ENCODE measurements at regions not wholly inside any gene's neighbourhood (a gene's known extent, or its start where the extent isn't known, plus 50 kb on each side); places are given as distances from the start of the nearest gene placed in this dataset.

DNA sequence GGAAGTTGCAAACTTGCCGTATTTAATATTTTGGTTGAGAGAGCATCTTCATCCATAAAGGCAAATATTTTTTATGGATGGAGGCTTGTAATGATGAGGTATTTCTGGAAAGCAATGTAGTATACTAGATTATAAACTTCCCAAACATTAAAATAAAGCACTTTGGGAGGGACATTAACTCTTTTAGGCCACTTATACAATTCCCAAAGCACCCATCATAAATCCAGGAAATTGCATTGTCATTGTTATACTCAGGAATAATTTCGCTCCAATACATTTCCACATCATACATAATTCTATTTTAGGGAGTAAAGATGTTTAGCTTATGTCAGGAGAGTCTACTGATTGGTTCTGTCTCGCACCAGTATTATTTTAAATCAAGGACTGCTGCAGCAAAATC is 212.7 kb upstream of the MKI67 start:
- H3K27me3 Mint-ChIP-seq: peaks cover 0 to 34% (median 15%) of the 10 kb centered on the region in 5 donors
- intact Hi-C loops (cut with micrococcal nuclease): no loop called here
- CTCF ChIA-PET: no interaction called here
- H3K27ac Mint-ChIP-seq: no peak overlapping the region
- no peaks in the 10 kb centered on the region for H3K36me3 ChIP-seq (ENCODE audit: control insufficient read depth in 2 of 3, insufficient read depth in 3 of 3, low read length in 3 of 3)
- no peaks in the 10 kb centered on the region for H3K27me3 ChIP-seq (ENCODE audit: control insufficient read depth in 2 of 2, insufficient read depth in 2 of 2, low read length in 2 of 2)
- H3K4me3 Mint-ChIP-seq: no peak overlapping the region
- H3K9me3 ChIP-seq (ENCODE audit: control insufficient read depth in 2 of 3, low read length in 3 of 3): no peaks in the 10 kb centered on the region
- H3K4me3 ChIP-seq (ENCODE audit: low read length): no peak overlapping the region
- H3K36me3 Mint-ChIP-seq: no peaks in the 10 kb centered on the region
- H3K27ac ChIP-seq (ENCODE audit: low read depth, low read length): no peak overlapping the region
- POLR2A ChIA-PET: no interaction called here
- ATAC-seq (no peak), DNase-seq (no peak)
- H3K4me1 ChIP-seq (ENCODE audit: control insufficient read depth in 2 of 2, insufficient read depth in 2 of 2, low read length in 2 of 2): no peaks in the 10 kb centered on the region
- no peaks in the 10 kb centered on the region for H3K4me1 Mint-ChIP-seq
- H3K9me3 Mint-ChIP-seq: peaks cover 0 to 3% (median 0%) of the 10 kb centered on the region in 11 donors

DNA sequence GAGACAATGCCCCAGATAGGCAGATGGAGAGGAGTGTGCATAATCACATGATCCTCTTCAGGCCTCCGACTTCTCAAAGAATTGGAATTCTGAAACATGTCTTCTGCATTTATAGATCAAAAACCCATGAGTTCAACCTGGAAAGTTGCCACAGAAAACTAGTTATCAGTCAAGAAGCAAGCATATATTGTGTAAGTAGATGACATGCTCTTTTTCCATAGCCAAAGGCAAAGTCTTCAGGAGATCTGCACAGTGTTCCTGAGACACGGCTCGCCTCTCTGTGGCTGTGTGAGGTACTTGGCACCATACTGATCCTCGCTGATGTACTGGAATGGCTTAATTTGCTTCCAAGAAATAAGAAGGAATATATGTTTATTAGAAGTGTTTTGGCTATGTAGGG is 213.5 kb upstream of the MKI67 start:
- ChIA-PET POLR2A (no interaction called here), CTCF (no interaction called here)
- Mint-ChIP-seq H3K4me3 (no peak overlapping the region), H3K4me1 (no peaks in the 10 kb centered on the region), H3K9me3 (peaks cover 0 to 3% (median 0%) of the 10 kb centered on the region in 11 donors), H3K27ac (no peak overlapping the region), H3K36me3 (no peaks in the 10 kb centered on the region), H3K27me3 (peaks cover 0 to 31% (median 12%) of the 10 kb centered on the region in 5 donors)
- ATAC-seq: no peak
- no peaks in the 10 kb centered on the region for H3K4me1 ChIP-seq (ENCODE audit: control insufficient read depth in 2 of 2, insufficient read depth in 2 of 2, low read length in 2 of 2)
- no peaks in the 10 kb centered on the region for H3K36me3 ChIP-seq (ENCODE audit: control insufficient read depth in 2 of 3, insufficient read depth in 3 of 3, low read length in 3 of 3)
- H3K27me3 ChIP-seq (ENCODE audit: control insufficient read depth in 2 of 2, insufficient read depth in 2 of 2, low read length in 2 of 2): no peaks in the 10 kb centered on the region
- intact Hi-C loops (cut with micrococcal nuclease): no loop called here
- H3K27ac ChIP-seq (ENCODE audit: low read depth, low read length): no peak overlapping the region
- no peak for DNase-seq
- no peak overlapping the region for H3K4me3 ChIP-seq (ENCODE audit: low read length)
- no peaks in the 10 kb centered on the region for H3K9me3 ChIP-seq (ENCODE audit: control insufficient read depth in 2 of 3, low read length in 3 of 3)

GRCh38 chr10:128345353-128345752 is 219.1 kb upstream of the MKI67 start:
- intact Hi-C loops (cut with micrococcal nuclease): no loop called here
- peaks cover 0 to 3% (median 0%) of the 10 kb centered on the region in 11 donors for H3K9me3 Mint-ChIP-seq

GRCh38 chr10:128360783-128361182 is 234.6 kb upstream of the MKI67 start:
- H3K36me3 Mint-ChIP-seq: no peaks in the 10 kb centered on the region
- ATAC-seq: no peak
- CTCF ChIA-PET: no interaction called here

More at GRCh38 chr10:128345353-128345752, 219.1 kb upstream of the MKI67 start:
- POLR2A ChIA-PET: no interaction called here
- ATAC-seq (no peak), DNase-seq (no peak)
- no peak overlapping the region for H3K4me3 Mint-ChIP-seq
- H3K4me1 Mint-ChIP-seq: no peaks in the 10 kb centered on the region
- no peaks in the 10 kb centered on the region for H3K27me3 ChIP-seq (ENCODE audit: control insufficient read depth in 2 of 2, insufficient read depth in 2 of 2, low read length in 2 of 2)
- no peak overlapping the region for H3K4me3 ChIP-seq (ENCODE audit: low read length)
- CTCF ChIA-PET: no interaction called here
- no peak overlapping the region for H3K27ac ChIP-seq (ENCODE audit: low read depth, low read length)
- H3K9me3 ChIP-seq (ENCODE audit: control insufficient read depth in 2 of 3, low read length in 3 of 3): no peaks in the 10 kb centered on the region
- H3K36me3 ChIP-seq (ENCODE audit: control insufficient read depth in 2 of 3, insufficient read depth in 3 of 3, low read length in 3 of 3): no peaks in the 10 kb centered on the region
- H3K36me3 Mint-ChIP-seq: no peaks in the 10 kb centered on the region
- no peak overlapping the region for H3K27ac Mint-ChIP-seq
- no peaks in the 10 kb centered on the region for H3K4me1 ChIP-seq (ENCODE audit: control insufficient read depth in 2 of 2, insufficient read depth in 2 of 2, low read length in 2 of 2)
- H3K27me3 Mint-ChIP-seq: peaks cover 4 to 40% (median 14%) of the 10 kb centered on the region in 5 donors

GRCh38 chr10:128361487-128361886 is 235.3 kb upstream of the MKI67 start:
- no peaks in the 10 kb centered on the region for H3K36me3 Mint-ChIP-seq
- Histone ChIP-seq H3K4me3 (ENCODE audit: low read length) (no peak overlapping the region), H3K36me3 (ENCODE audit: control insufficient read depth in 2 of 3, insufficient read depth in 3 of 3, low read length in 3 of 3) (no peaks in the 10 kb centered on the region), H3K27me3 (ENCODE audit: control insufficient read depth in 2 of 2, insufficient read depth in 2 of 2, low read length in 2 of 2) (no peaks in the 10 kb centered on the region), H3K4me1 (ENCODE audit: control insufficient read depth in 2 of 2, insufficient read depth in 2 of 2, low read length in 2 of 2) (no peaks in the 10 kb centered on the region), H3K9me3 (ENCODE audit: control insufficient read depth in 2 of 3, low read length in 3 of 3) (no peaks in the 10 kb centered on the region), H3K27ac (ENCODE audit: low read depth, low read length) (no peak overlapping the region)
- H3K27me3 Mint-ChIP-seq: peaks cover 0 to 25% (median 21%) of the 10 kb centered on the region in 5 donors
- ChIA-PET CTCF (no interaction called here), POLR2A (no interaction called here)
- DNase-seq (no peak), ATAC-seq (no peak)
- H3K27ac Mint-ChIP-seq: no peak overlapping the region
- H3K4me3 Mint-ChIP-seq: no peak overlapping the region
- H3K4me1 Mint-ChIP-seq: no peaks in the 10 kb centered on the region
- peaks cover 0 to 6% (median 1%) of the 10 kb centered on the region in 11 donors for H3K9me3 Mint-ChIP-seq
- intact Hi-C loops (cut with micrococcal nuclease): no loop called here

More at GRCh38 chr10:128360783-128361182, 234.6 kb upstream of the MKI67 start:
- Histone ChIP-seq H3K4me3 (ENCODE audit: low read length) (no peak overlapping the region), H3K9me3 (ENCODE audit: control insufficient read depth in 2 of 3, low read length in 3 of 3) (no peaks in the 10 kb centered on the region), H3K27ac (ENCODE audit: low read depth, low read length) (no peak overlapping the region), H3K4me1 (ENCODE audit: control insufficient read depth in 2 of 2, insufficient read depth in 2 of 2, low read length in 2 of 2) (no peaks in the 10 kb centered on the region), H3K27me3 (ENCODE audit: control insufficient read depth in 2 of 2, insufficient read depth in 2 of 2, low read length in 2 of 2) (no peaks in the 10 kb centered on the region), H3K36me3 (ENCODE audit: control insufficient read depth in 2 of 3, insufficient read depth in 3 of 3, low read length in 3 of 3) (no peaks in the 10 kb centered on the region)
- H3K9me3 Mint-ChIP-seq: peaks cover 0 to 6% (median 1%) of the 10 kb centered on the region in 11 donors
- no peak for DNase-seq
- H3K27ac Mint-ChIP-seq: no peak overlapping the region
- intact Hi-C loops (cut with micrococcal nuclease): no loop called here
- no peaks in the 10 kb centered on the region for H3K4me1 Mint-ChIP-seq
- POLR2A ChIA-PET: no interaction called here
- H3K27me3 Mint-ChIP-seq: peaks cover 0 to 25% (median 17%) of the 10 kb centered on the region in 5 donors
- H3K4me3 Mint-ChIP-seq: no peak overlapping the region

DNA sequence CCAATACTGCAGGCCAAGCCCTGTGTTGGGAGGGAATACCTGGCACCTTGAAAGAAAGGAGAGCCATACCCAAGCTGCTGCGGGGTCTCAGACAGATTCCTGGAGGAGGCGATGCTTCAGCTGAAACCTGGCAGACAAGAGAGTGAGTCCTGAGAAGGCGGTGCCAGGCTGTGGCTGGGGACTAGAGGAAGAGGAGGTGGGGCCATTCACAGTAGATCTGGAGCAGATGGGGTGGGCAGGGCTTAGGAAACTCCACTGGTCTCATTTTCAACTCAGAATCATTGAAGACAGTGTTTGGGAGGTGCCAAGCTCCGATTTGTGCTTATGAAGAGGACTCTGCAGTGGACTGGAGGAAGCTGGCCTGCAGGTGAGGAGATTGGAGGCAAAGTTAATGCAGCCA is 236.3 kb upstream of the MKI67 start:
- Histone ChIP-seq H3K4me1 (ENCODE audit: control insufficient read depth in 2 of 2, insufficient read depth in 2 of 2, low read length in 2 of 2) (no peaks in the 10 kb centered on the region), H3K27ac (ENCODE audit: low read depth, low read length) (no peak overlapping the region), H3K9me3 (ENCODE audit: control insufficient read depth in 2 of 3, low read length in 3 of 3) (no peaks in the 10 kb centered on the region), H3K36me3 (ENCODE audit: control insufficient read depth in 2 of 3, insufficient read depth in 3 of 3, low read length in 3 of 3) (no peaks in the 10 kb centered on the region), H3K4me3 (ENCODE audit: low read length) (no peak overlapping the region), H3K27me3 (ENCODE audit: control insufficient read depth in 2 of 2, insufficient read depth in 2 of 2, low read length in 2 of 2) (no peaks in the 10 kb centered on the region)
- Mint-ChIP-seq H3K9me3 (peaks cover 0 to 6% (median 0%) of the 10 kb centered on the region in 11 donors), H3K4me1 (no peaks in the 10 kb centered on the region), H3K36me3 (no peaks in the 10 kb centered on the region), H3K27ac (no peak overlapping the region), H3K4me3 (no peak overlapping the region), H3K27me3 (peaks cover 0 to 25% (median 16%) of the 10 kb centered on the region in 5 donors)
- ATAC-seq (no peak), DNase-seq (no peak)
- intact Hi-C loops (cut with micrococcal nuclease): no loop called here
- CTCF ChIA-PET: no interaction called here
- POLR2A ChIA-PET: no interaction called here

DNA sequence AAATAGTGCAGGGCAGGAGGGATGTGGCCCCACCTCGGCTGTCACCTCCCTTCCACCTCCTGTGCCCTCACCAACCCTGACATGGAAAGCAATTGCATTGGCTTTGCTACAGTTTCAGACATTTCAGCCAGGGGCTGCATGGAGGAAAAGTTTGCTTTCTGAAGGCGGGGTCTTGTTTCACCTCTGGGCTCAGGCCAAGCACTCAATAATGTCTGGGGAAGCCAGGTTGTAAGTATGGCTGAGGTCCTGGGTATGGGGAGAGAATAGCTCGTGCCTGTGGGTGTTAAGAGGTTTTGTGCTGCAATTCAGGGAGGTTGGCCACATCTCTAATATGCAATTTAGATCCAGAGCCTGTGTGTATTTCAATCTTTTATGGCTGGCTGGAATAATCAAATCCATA is 238.4 kb upstream of the MKI67 start:
- POLR2A ChIA-PET: no interaction called here
- H3K27me3 Mint-ChIP-seq: peaks cover 0 to 28% (median 15%) of the 10 kb centered on the region in 5 donors
- no peak overlapping the region for H3K27ac Mint-ChIP-seq
- ATAC-seq: no peak
- no peak overlapping the region for H3K4me3 Mint-ChIP-seq
- H3K9me3 Mint-ChIP-seq: peaks cover 0 to 2% (median 0%) of the 10 kb centered on the region in 11 donors
- H3K36me3 Mint-ChIP-seq: no peaks in the 10 kb centered on the region
- DNase-seq: no peak
- H3K4me1 Mint-ChIP-seq: no peaks in the 10 kb centered on the region
- Histone ChIP-seq H3K4me3 (ENCODE audit: low read length) (no peak overlapping the region), H3K27me3 (ENCODE audit: control insufficient read depth in 2 of 2, insufficient read depth in 2 of 2, low read length in 2 of 2) (no peaks in the 10 kb centered on the region), H3K36me3 (ENCODE audit: control insufficient read depth in 2 of 3, insufficient read depth in 3 of 3, low read length in 3 of 3) (no peaks in the 10 kb centered on the region), H3K27ac (ENCODE audit: low read depth, low read length) (no peak overlapping the region), H3K4me1 (ENCODE audit: control insufficient read depth in 2 of 2, insufficient read depth in 2 of 2, low read length in 2 of 2) (no peaks in the 10 kb centered on the region), H3K9me3 (ENCODE audit: control insufficient read depth in 2 of 3, low read length in 3 of 3) (no peaks in the 10 kb centered on the region)
- CTCF ChIA-PET: no interaction called here
- intact Hi-C loops (cut with micrococcal nuclease): no loop called here
